GM21381 (cell line): ENCODE measurements at regions not wholly inside any gene's neighbourhood (a gene's known extent, or its start where the extent isn't known, plus 50 kb on each side); places are given as distances from the start of the nearest gene placed in this dataset.
"Not testable (repeated sequence)": the region's sequence is repeated elsewhere in the genome, so short reads cannot be mapped to it uniquely, and the experiment has no call there.

Experiments used
- ATAC-seq: cut with Tn5 transposase; IDR thresholded peaks from one replicate; pipeline ENCODE4 v1.9.1; 2021; ENCODE audit warnings: mild to moderate bottlenecking, moderate library complexity; ENCODE audit not compliant: unreplicated experiment

DNA sequence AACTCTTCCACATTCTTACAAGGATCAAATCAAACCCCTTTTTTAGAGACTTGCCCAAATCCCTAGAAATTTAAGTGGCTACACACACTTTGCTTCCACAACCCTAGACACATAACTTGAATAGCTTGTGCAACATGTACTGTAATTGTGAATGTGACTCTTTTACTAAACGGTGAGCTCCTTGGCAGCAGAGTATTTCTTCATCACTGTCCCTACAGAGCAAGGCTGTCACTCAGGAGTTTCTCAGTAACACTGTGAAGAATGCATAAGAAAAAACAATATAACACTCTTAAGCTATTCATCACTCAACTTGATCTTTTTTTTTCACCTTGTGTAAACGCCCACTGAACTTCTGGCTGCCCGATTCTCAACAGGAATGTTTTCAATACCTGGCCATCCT is 53.8 kb upstream of the ADAMTS18 start:
- ATAC-seq = no peak

DNA sequence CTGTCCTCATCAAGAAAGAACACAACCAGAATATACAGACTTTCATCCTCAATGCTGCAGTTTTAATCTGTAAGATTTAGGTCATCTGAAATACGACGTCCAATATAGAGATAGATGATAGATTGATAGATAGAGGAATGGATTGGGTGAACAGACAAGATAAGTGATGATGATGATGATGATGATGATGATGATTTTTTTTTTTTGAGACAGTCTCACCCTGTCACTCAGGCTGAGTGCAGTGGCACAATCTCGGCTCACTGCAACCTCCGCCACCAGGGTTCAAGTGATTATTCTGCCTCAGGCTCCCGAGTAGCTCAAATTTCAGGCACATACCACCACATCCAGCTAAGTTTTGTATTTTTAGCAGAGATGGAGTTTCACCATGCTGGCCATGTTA is 56.3 kb upstream of the ADAMTS18 start:
- no peak for ATAC-seq

GRCh38 chr16:77496934-77497333 is 62.1 kb upstream of the ADAMTS18 start:
- ATAC-seq = no peak

GRCh38 chr16:77499373-77500285 is 64.8 kb upstream of the ADAMTS18 start:
- no peak for ATAC-seq

GRCh38 chr16:77500286-77500598 is 65.4 kb upstream of the ADAMTS18 start:
- no peak for ATAC-seq

GRCh38 chr16:77500934-77501664 is 66.3 kb upstream of the ADAMTS18 start:
- no peak for ATAC-seq

DNA sequence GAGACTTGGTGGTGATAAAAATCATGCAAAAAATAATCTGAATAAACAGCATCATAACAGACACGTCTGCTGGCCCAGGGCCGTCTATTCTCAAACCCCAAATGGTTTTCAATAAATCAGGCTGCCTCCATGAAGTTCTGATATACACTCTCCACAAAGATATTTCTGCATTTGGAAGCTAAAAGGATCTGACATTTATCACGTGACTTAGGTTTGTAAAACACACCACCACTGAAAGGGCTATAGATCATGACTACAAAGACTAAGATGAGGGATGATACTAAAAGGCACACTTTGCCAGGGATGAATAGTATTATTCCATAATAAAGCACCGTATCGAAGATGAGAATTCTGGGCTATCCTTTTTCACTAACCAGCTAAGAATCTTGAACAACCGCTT is 67.6 kb upstream of the ADAMTS18 start:
- ATAC-seq = no peak

GRCh38 chr16:77506492-77506891 is 71.7 kb upstream of the ADAMTS18 start:
- not testable (repeated sequence) for ATAC-seq

GRCh38 chr16:77509051-77509450 is 74.2 kb upstream of the ADAMTS18 start:
- ATAC-seq = no peak

GRCh38 chr16:77509796-77510195 is 75.0 kb upstream of the ADAMTS18 start:
- no peak for ATAC-seq

DNA sequence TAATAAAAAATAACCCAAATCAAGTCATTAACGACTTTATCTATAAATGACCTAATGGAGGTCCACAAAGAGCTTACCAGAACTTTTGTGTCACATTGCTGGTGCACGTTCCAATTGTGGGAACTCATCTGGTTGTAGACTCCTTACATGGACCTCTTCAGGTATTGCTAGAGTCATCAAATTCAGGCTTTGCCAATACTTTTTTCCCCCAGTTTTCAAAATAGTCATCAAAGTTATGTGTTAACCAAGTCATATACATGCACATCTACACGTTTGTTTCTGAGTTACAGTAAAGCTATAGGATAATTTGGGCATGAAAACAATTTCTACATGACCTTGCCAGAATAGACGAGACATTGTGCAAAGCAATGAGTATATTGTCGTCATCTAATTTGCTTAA is 76.2 kb upstream of the ADAMTS18 start:
- ATAC-seq = no peak

- ATAC-seq = no peak
Observed at GRCh38 chr16:77514500-77515220, 79.8 kb upstream of the ADAMTS18 start.

- not testable (repeated sequence) for ATAC-seq
Observed at GRCh38 chr16:77525226-77525625, 90.4 kb upstream of the ADAMTS18 start.

DNA sequence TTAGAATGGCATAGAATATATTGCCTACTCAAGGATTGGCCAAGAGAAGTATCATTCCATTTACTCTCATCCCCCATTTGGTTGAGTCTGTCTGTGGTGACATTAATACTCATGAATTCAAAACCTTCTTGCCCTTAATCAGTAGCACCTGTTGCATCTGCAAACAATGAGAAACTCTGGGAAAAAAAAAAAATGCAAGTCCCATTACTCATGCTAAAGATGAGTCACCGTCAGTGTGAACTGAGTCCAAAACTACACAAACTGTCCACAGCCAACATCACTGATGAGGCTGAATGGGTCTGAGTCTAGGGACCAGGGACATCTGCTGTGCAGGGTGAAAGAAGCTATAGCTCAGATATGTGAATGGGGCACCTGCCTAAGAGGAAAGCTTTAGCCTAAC is 96.9 kb upstream of the ADAMTS18 start:
- no peak for ATAC-seq

DNA sequence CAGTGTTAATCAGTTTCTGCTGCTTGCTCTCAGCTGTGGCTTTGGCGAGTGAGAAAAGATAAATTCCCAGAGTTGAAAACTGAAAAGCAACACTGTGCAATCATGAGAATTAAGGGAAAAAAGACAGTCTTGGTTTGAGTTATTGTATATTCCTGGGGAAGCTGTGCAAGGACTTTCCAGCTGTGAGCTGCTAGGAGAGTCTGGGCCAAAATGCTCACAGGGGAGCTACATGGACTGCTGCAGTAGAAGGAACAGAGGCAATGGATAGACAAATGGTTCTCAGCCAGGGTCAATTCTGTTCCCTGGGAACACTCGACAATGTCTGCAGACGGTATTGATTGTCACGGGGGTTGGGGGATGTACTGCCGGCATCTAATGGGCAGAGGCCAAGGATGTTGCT is 102.0 kb upstream of the ADAMTS18 start:
- ATAC-seq = no peak

DNA sequence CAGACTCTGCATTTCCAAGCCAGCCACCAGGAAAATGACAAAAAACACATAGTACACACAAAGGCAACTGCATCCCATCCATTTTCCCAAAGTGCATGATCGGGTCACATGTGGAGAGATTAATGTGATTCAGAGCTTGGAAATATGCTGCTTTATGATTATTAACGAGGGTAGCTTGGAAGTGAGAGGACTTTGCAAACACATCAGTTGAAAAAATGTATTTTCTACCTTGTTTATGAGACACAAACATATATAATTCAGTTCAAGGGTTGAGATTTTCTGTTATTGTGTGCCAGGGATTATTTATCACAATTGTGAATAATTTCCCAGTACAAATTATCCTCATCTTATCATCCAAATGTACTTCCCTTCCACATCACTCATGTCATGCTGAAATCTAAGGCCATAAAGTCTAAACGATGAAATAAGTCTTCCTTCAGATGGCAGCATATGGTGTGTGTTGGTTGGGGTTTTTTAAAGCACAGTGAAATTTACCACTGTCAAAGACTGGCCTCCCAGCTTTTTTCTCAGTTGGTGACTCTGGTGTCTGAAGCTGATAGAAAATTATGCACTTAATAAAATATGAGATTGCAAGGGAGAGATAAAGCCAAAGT is 104.7 kb upstream of the ADAMTS18 start:
- ATAC-seq = no peak

GRCh38 chr16:77540646-77541045 is 105.8 kb upstream of the ADAMTS18 start:
- no peak for ATAC-seq

GRCh38 chr16:77541165-77541564 is 106.3 kb upstream of the ADAMTS18 start:
- no peak for ATAC-seq

DNA sequence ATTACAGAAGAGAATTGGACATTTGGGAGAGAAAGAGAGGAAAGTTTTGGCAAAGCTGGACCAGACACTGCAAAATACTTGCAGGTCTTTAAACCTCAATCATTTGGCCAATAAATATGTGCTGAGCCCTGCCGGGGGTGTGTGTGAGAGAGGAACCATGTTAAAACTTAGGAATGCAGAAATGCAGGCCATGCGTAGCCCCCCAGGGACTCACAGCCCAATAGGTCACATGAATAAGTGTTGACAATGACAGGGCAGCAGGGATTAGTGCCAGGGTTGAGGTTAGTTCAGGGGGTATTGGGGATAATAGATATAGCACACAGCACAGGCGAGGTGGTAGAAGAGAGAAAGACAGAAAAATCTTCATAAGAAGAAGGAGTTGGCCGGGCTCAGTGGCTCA is 113.3 kb upstream of the ADAMTS18 start:
- no peak for ATAC-seq

GRCh38 chr16:77548766-77549165 is 113.9 kb upstream of the ADAMTS18 start:
- ATAC-seq = no peak

GRCh38 chr16:77549876-77550275 is 115.0 kb upstream of the ADAMTS18 start:
- ATAC-seq = no peak
